Hepatocyte (in vitro differentiated cells): ENCODE measurements at regions not wholly inside any gene's neighbourhood (a gene's known extent, or its start where the extent isn't known, plus 50 kb on each side); places are given as distances from the start of the nearest gene placed in this dataset.

Experiments used
- DNase-seq: peaks from one replicate; pipeline ENCODE4 v3.0.0-alpha.2; 2016; ENCODE audit warnings: low spot score
- H2AFZ ChIP-seq: fragments of 200-600 bp; sonication (generic); 2 replicates; pipeline ENCODE4 v1.6.0; 2016; ENCODE audit warnings: antibody characterized with exemption, mild to moderate bottlenecking
- H3K27ac ChIP-seq: fragments of 200-600 bp; sonication (generic); 2 replicates; pipeline ENCODE4 v1.5.1; 2016; ENCODE audit warnings: mild to moderate bottlenecking
- H3K27me3 ChIP-seq: fragments of 200-600 bp; sonication (generic); 2 replicates; pipeline ENCODE4 v1.6.1; 2016
- H3K36me3 ChIP-seq: fragments of 200-600 bp; sonication (generic); replicated peaks from 2 replicates; pipeline ENCODE4 v1.5.1; 2016; ENCODE audit warnings: low read depth; ENCODE audit not compliant: insufficient read depth
- H3K4me1 ChIP-seq: fragments of 200-600 bp; sonication (generic); 2 replicates; pipeline ENCODE4 v1.5.1; 2016; ENCODE audit warnings: mild to moderate bottlenecking, moderate library complexity; ENCODE audit not compliant: insufficient read depth
- H3K4me2 ChIP-seq: fragments of 200-600 bp; sonication (generic); 2 replicates; pipeline ENCODE4 v1.6.0; 2016
- H3K4me3 ChIP-seq: fragments of 200-600 bp; sonication (generic); 2 replicates; pipeline ENCODE4 v1.5.1; 2016; ENCODE audit warnings: mild to moderate bottlenecking
- H3K79me2 ChIP-seq: fragments of 200-600 bp; sonication (generic); 2 replicates; pipeline ENCODE4 v1.6.0; 2017; ENCODE audit warnings: mild to moderate bottlenecking
- H3K9me2 ChIP-seq: fragments of 200-600 bp; sonication (generic); replicated peaks from 2 replicates; pipeline ENCODE4 v1.6.0; 2017; ENCODE audit warnings: mild to moderate bottlenecking; ENCODE audit not compliant: insufficient read depth
- H3K9me3 ChIP-seq: fragments of 200-600 bp; sonication (generic); 2 replicates; pipeline ENCODE4 v1.5.1; 2016; ENCODE audit warnings: low read depth, mild to moderate bottlenecking
- H4K20me1 ChIP-seq: fragments of 200-600 bp; sonication (generic); 2 replicates; pipeline ENCODE4 v1.6.0; 2016; ENCODE audit warnings: mild to moderate bottlenecking; ENCODE audit not compliant: insufficient read depth, poor library complexity, severe bottlenecking
- CTCF ChIP-seq: fragments of 200-600 bp; sonication (generic); IDR thresholded peaks from 2 replicates; pipeline ENCODE4 v1.5.1; 2016; ENCODE audit warnings: antibody characterized with exemption, mild to moderate bottlenecking; ENCODE audit not compliant: poor library complexity
- EZH2 ChIP-seq: fragments of 200-600 bp; sonication (generic); IDR thresholded peaks from 2 replicates; pipeline ENCODE4 v1.6.1; 2016; ENCODE audit warnings: antibody characterized with exemption, mild to moderate bottlenecking, borderline replicate concordance
- EZH2phosphoT487 ChIP-seq: fragments of 200-600 bp; sonication (generic); IDR thresholded peaks from one replicate; pipeline ENCODE4 v1.6.1; 2018; ENCODE audit warnings: antibody characterized with exemption, mild to moderate bottlenecking, low read depth, moderate library complexity; ENCODE audit not compliant: unreplicated experiment, severe bottlenecking
- WGBS: methylation state at CpG from one replicate; pipeline ENCODE4 v1.1.6; 2016; ENCODE audit warnings: low lambda C conversion rate; ENCODE audit errors: missing lambda C conversion rate; 5-methylcytosine and 5-hydroxymethylcytosine counted together

GRCh38 chr2:30379481-30379880, 67.6 kb upstream of the LCLAT1 start:
- Histone ChIP-seq H3K36me3 (no peaks in the 10 kb centered on the region), H2AFZ (no peak overlapping the region), H3K9me2 (no peaks in the 10 kb centered on the region), H3K27ac (no peak overlapping the region), H3K9me3 (no peaks in the 10 kb centered on the region), H3K79me2 (no peaks in the 10 kb centered on the region), H3K27me3 (no peaks in the 10 kb centered on the region), H3K4me1 (no peaks in the 10 kb centered on the region), H3K4me2 (no peak overlapping the region), H3K4me3 (no peak overlapping the region), H4K20me1 (no peaks in the 10 kb centered on the region)
- DNase-seq: no peak
- no peak for TF ChIP-seq EZH2phosphoT487
- TF ChIP-seq CTCF: no peak
- no peak for TF ChIP-seq EZH2
- 97% methylated on average over 1 of the region's 1 CpG for WGBS

GRCh38 chr2:30380824-30381223, 66.2 kb upstream of the LCLAT1 start:
- 92% methylated on average over 3 of the region's 3 CpGs for WGBS

GRCh38 chr2:30382162-30382783, 64.8 kb upstream of the LCLAT1 start:
- no peak overlapping the region for H3K4me3 ChIP-seq
- no peaks in the 10 kb centered on the region for H3K9me2 ChIP-seq
- no peaks in the 10 kb centered on the region for H3K4me1 ChIP-seq
- H3K27ac ChIP-seq: no peak overlapping the region
- H4K20me1 ChIP-seq: no peaks in the 10 kb centered on the region
- H3K9me3 ChIP-seq: no peaks in the 10 kb centered on the region
- H3K36me3 ChIP-seq: no peaks in the 10 kb centered on the region
- 78% methylated on average over 4 of the region's 4 CpGs for WGBS
- H3K27me3 ChIP-seq: no peaks in the 10 kb centered on the region
- no peak for TF ChIP-seq EZH2phosphoT487
- no peak for TF ChIP-seq EZH2
- no peak for TF ChIP-seq CTCF
- no peaks in the 10 kb centered on the region for H3K79me2 ChIP-seq
- H2AFZ ChIP-seq: no peak overlapping the region
- DNase-seq: no peak
- H3K4me2 ChIP-seq: no peak overlapping the region

More at GRCh38 chr2:30380824-30381223, 66.2 kb upstream of the LCLAT1 start:
- Histone ChIP-seq H3K27me3 (no peaks in the 10 kb centered on the region), H3K27ac (no peak overlapping the region), H3K79me2 (no peaks in the 10 kb centered on the region), H3K4me3 (no peak overlapping the region), H3K9me3 (no peaks in the 10 kb centered on the region), H3K4me2 (no peak overlapping the region), H4K20me1 (no peaks in the 10 kb centered on the region), H2AFZ (no peak overlapping the region), H3K36me3 (no peaks in the 10 kb centered on the region), H3K9me2 (no peaks in the 10 kb centered on the region), H3K4me1 (no peaks in the 10 kb centered on the region)
- TF ChIP-seq EZH2phosphoT487: no peak
- no peak for TF ChIP-seq EZH2
- no peak for TF ChIP-seq CTCF
- DNase-seq: no peak

- H3K4me1 ChIP-seq: no peaks in the 10 kb centered on the region
- TF ChIP-seq EZH2phosphoT487 (no peak), EZH2 (no peak), CTCF (no peak)
- 82% methylated on average over 1 of the region's 1 CpG for WGBS
These were observed 64.1 kb upstream of the LCLAT1 start for GRCh38 chr2:30382995-30383394.

More at GRCh38 chr2:30382995-30383394, 64.1 kb upstream of the LCLAT1 start:
- Histone ChIP-seq H3K27me3 (no peaks in the 10 kb centered on the region), H3K79me2 (no peaks in the 10 kb centered on the region), H3K4me2 (no peak overlapping the region), H4K20me1 (no peaks in the 10 kb centered on the region), H2AFZ (no peak overlapping the region), H3K4me3 (no peak overlapping the region), H3K36me3 (no peaks in the 10 kb centered on the region), H3K27ac (no peak overlapping the region), H3K9me2 (no peaks in the 10 kb centered on the region), H3K9me3 (no peaks in the 10 kb centered on the region)
- no peak for DNase-seq
